Fibroblast of pulmonary artery (primary cell): ENCODE measurements at regions not wholly inside any gene's neighbourhood (a gene's known extent, or its start where the extent isn't known, plus 50 kb on each side); places are given as distances from the start of the nearest gene placed in this dataset.

Source experiments
- DNase-seq: peaks from one replicate; pipeline ENCODE4 v3.0.0-alpha.2; 2010; ENCODE audit warnings: low read depth
- H3K4me3 ChIP-seq: replicated peaks from 2 replicates; pipeline ENCODE4 v1.5.1; 2011; ENCODE audit warnings: low read depth, mild to moderate bottlenecking, control low read depth, low read length, moderate library complexity
- TF ChIP-seq, protein P1 (sequence below): IDR thresholded peaks from 2 replicates; pipeline ENCODE4 v1.5.1; 2011; ENCODE audit warnings: mild to moderate bottlenecking, control low read depth, low read length, inconsistent platforms; ENCODE audit errors: missing control alignments

DNA sequence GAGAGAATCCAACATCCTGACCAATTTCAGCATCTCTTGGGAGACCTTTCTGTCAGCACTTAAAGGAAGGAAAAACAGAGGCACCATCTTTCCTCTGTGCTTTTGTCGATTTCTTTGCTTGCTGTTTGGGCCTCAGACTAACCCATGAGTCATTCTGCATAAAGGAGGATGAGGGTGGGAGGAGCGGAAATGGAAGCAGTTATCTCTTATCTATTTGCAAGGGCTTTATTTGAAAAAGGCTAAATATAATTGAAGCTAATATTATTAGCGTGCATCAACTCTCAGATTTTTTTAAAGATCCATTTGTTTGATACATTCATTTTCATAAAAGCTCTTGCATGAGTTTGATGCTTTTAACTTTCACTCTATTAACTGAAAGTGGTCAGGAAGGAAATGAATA lies 72.9 kb downstream of the ZNF622 start:
- peak; percentile 35 for DNase-seq
- no peak overlapping the region for H3K4me3 ChIP-seq
- TF ChIP-seq, protein P1, sequence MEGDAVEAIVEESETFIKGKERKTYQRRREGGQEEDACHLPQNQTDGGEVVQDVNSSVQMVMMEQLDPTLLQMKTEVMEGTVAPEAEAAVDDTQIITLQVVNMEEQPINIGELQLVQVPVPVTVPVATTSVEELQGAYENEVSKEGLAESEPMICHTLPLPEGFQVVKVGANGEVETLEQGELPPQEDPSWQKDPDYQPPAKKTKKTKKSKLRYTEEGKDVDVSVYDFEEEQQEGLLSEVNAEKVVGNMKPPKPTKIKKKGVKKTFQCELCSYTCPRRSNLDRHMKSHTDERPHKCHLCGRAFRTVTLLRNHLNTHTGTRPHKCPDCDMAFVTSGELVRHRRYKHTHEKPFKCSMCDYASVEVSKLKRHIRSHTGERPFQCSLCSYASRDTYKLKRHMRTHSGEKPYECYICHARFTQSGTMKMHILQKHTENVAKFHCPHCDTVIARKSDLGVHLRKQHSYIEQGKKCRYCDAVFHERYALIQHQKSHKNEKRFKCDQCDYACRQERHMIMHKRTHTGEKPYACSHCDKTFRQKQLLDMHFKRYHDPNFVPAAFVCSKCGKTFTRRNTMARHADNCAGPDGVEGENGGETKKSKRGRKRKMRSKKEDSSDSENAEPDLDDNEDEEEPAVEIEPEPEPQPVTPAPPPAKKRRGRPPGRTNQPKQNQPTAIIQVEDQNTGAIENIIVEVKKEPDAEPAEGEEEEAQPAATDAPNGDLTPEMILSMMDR: no peak

DNA sequence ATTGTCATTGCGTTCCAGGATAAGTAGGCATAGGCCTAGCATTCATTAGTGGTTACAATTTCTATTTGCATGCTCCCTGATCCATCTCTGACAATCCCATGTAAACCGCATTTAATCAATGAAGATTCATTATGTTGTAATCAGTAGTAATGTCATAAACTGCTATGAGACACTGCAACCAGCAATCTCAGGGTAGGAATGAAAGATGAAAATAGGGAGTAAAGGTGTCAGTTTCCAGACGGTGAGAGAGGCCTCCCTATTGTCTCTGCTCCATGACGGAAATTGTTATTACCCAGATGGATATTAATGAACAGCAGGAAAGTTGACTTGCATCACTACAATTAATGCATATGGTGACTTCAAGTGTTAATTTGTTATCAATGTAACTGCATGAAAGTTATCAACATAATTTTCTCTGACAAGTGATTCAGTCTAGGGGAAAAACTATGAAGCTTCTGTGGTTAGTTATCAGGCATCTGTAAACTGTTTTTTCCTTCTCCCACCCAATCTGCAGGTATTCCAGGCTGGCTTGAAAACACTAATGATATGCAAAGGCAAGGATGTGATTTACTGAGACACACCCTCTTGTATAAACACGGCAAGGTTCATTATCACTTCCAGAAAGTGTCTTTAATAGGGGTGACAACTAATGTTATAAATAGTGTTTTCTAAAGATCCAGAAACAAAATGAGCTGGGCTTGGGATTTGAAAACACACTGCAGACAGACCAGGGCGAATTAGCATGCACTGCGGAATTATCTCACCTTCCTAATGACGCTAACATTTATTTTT lies 73.5 kb downstream of the ZNF622 start:
- no peak for DNase-seq
- no peak overlapping the region for H3K4me3 ChIP-seq
- TF ChIP-seq, protein P1: no peak

DNA sequence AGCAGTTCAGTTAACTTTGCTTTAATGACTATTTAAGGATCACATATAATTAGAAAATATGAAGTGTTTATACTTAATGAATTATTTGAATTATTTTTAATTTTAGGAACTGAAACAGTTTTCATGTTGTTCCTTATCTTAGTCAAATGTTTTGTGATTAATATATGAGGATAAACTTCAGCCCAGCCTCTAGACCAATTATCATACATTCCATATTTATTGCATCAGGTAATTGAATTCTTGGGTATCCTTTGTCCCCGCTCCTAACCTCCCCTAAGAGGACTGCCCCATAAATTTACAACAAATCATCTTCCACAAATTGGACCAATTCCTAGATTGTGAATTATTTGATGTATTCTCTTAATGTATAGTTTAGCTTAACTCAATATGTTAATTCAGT lies 74.8 kb downstream of the ZNF622 start:
- TF ChIP-seq, protein P1: no peak
- no peak overlapping the region for H3K4me3 ChIP-seq
- no peak for DNase-seq

DNA sequence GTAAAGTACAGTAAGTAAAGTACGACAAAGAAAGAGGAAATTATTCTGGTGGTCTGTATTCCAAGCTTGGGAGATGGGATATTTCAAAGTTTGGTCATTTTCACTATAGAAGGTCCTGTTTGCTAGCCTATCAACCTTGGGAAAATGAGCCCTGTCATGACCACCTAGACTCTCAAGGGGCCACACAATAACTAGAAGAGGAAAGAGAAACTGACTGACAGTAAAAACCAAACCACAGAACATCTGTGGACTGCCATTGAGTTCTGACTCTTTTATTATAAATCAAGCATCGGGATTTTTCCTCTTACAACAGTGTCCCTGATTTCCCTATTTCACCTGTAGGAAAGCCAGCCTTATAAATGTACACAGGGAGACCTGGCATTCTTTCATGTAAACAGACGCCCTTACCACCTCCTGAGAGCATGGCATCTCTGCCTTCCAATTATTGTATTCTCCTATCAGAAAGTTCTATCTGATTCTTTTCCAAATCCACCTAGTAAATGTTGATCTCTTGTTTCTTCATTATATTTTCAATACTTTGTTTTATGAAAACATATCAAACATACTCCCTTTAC lies 80.0 kb downstream of the ZNF622 start:
- no peak for DNase-seq
- H3K4me3 ChIP-seq: no peak overlapping the region
- TF ChIP-seq, protein P1: no peak

DNA sequence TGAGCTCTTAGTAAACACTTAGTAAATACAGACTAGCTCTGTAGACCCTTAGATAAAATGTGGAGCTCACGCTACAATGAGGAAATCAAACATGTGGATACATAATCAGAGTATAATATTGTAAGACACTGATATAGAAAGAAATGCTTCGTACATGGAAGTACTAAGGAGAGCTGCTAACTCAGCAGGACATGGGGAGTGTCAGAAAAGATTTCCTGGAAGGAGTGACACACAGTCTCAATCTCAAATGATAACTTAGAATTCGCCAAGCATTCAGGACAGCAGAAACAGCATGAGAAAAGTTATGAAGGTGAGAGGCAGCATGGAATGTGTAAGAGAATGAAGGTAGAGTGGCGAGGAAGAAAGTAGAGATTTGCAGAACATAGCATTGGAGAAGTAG lies 80.8 kb downstream of the ZNF622 start:
- H3K4me3 ChIP-seq: no peak overlapping the region
- TF ChIP-seq, protein P1: no peak
- no peak for DNase-seq

DNA sequence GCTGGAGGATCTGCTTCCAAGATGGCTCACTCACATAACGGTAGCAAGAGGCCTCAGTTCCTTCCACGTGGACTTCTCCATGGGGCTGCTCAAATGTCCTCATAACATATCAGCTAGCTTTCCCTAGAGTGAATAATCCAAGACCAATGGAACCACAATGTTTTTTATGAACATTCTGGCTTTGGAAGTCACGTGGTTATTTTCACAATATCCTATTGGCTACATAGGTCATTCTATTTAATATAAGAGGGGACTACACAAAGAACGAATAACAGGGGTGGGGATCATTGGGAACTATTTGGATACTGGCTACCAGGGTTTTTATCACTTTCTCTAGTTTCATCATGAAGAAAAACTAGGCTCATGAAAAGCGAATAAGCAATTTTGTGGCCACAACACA lies 81.4 kb downstream of the ZNF622 start:
- TF ChIP-seq, protein P1: no peak
- no peak overlapping the region for H3K4me3 ChIP-seq
- DNase-seq: no peak
